HepG2 (cell line): ENCODE measurements at regions not wholly inside any gene's neighbourhood (a gene's known extent, or its start where the extent isn't known, plus 50 kb on each side); places are given as distances from the start of the nearest gene placed in this dataset.

Source experiments
- MAX ChIP-seq: IDR thresholded peaks from 2 replicates; pipeline ENCODE4 v1.6.1; 2012; ENCODE audit warnings: inconsistent platforms
- MTF2 ChIP-seq: sonication (generic); formaldehyde crosslinking; IDR thresholded peaks from 2 replicates; pipeline ENCODE4 v1.5.0; 2020; ENCODE audit warnings: missing genetic modification reagents, borderline replicate concordance
- RCOR2 ChIP-seq: IDR thresholded peaks from 2 replicates; pipeline ENCODE4 v1.6.1; 2016; ENCODE audit warnings: missing biosample characterization, missing genetic modification reagents
- ZSCAN5A ChIP-seq: sonication (generic); formaldehyde crosslinking; IDR thresholded peaks from 2 replicates; pipeline ENCODE4 v1.8.0; 2022; ENCODE audit warnings: mild to moderate bottlenecking, missing genetic modification reagents, borderline replicate concordance

- TF ChIP-seq MTF2 (CRISPR knock-in tag) = no peak
- no peak for TF ChIP-seq ZSCAN5A
- no peak for TF ChIP-seq MAX
- TF ChIP-seq RCOR2 (CRISPR knock-in tag) = no peak
Measured at GRCh38 chr16:87051526-87052320, 265.5 kb downstream of the C16orf95 start.
